Mononuclear cell (primary cell): ENCODE measurements at regions not wholly inside any gene's neighbourhood (a gene's known extent, or its start where the extent isn't known, plus 50 kb on each side); places are given as distances from the start of the nearest gene placed in this dataset.

Experiments
- H3K27me3 ChIP-seq: 2 replicates; pipeline ENCODE4 v1.6.0; 2011; ENCODE audit warnings: low read length, control low read depth; ENCODE audit not compliant: insufficient read depth
- H3K4me1 ChIP-seq: 2 replicates; pipeline ENCODE4 v1.5.1; 2011; ENCODE audit warnings: mild to moderate bottlenecking, low read length, control low read depth; ENCODE audit not compliant: insufficient read depth
- H3K4me3 ChIP-seq: 2 replicates; pipeline ENCODE4 v1.5.1; 2011; ENCODE audit warnings: mild to moderate bottlenecking, low read length, moderate library complexity
- H3K9me3 ChIP-seq: 2 replicates; pipeline ENCODE4 v1.5.1; 2011; ENCODE audit warnings: low read depth, mild to moderate bottlenecking, control low read depth, low read length

- Histone ChIP-seq H3K9me3 (no peaks in the 10 kb centered on the region), H3K4me1 (peaks cover 68% of the 10 kb centered on the region), H3K4me3 (peak overlapping the region; percentile 92), H3K27me3 (no peaks in the 10 kb centered on the region)
These were observed 201.3 kb upstream of the FOXN3 start for GRCh38 chr14:89618330-89618708.

- Histone ChIP-seq H3K4me1 (peaks cover 71% of the 10 kb centered on the region), H3K4me3 (peak overlapping the region; percentile 92), H3K9me3 (no peaks in the 10 kb centered on the region), H3K27me3 (no peaks in the 10 kb centered on the region)
These were observed 200.7 kb upstream of the FOXN3 start for GRCh38 chr14:89617481-89618329.

GRCh38 chr14:89616852-89617341 lies 199.9 kb upstream of the FOXN3 start:
- Histone ChIP-seq H3K9me3 (no peaks in the 10 kb centered on the region), H3K27me3 (no peaks in the 10 kb centered on the region), H3K4me3 (peak overlapping the region; percentile 92), H3K4me1 (peaks cover 71% of the 10 kb centered on the region)

GRCh38 chr14:89616425-89616824 lies 199.4 kb upstream of the FOXN3 start:
- Histone ChIP-seq H3K27me3 (no peaks in the 10 kb centered on the region), H3K4me3 (peak overlapping the region; percentile 92), H3K4me1 (peaks cover 67% of the 10 kb centered on the region), H3K9me3 (no peaks in the 10 kb centered on the region)

GRCh38 chr14:89615421-89615820 lies 198.4 kb upstream of the FOXN3 start:
- Histone ChIP-seq H3K4me3 (no peak overlapping the region), H3K9me3 (no peaks in the 10 kb centered on the region), H3K4me1 (peaks cover 57% of the 10 kb centered on the region), H3K27me3 (no peaks in the 10 kb centered on the region)

GRCh38 chr14:89614009-89614691 lies 197.1 kb upstream of the FOXN3 start:
- Histone ChIP-seq H3K4me3 (no peak overlapping the region), H3K27me3 (no peaks in the 10 kb centered on the region), H3K4me1 (peaks cover 50% of the 10 kb centered on the region)

GRCh38 chr14:89613260-89614008 lies 196.4 kb upstream of the FOXN3 start:
- Histone ChIP-seq H3K27me3 (no peaks in the 10 kb centered on the region), H3K9me3 (no peaks in the 10 kb centered on the region), H3K4me3 (no peak overlapping the region), H3K4me1 (peaks cover 50% of the 10 kb centered on the region)

More at GRCh38 chr14:89614009-89614691, 197.1 kb upstream of the FOXN3 start:
- no peaks in the 10 kb centered on the region for H3K9me3 ChIP-seq

GRCh38 chr14:89609500-89610100 lies 192.6 kb upstream of the FOXN3 start:
- H3K4me3 ChIP-seq = no peak overlapping the region
- H3K27me3 ChIP-seq = no peaks in the 10 kb centered on the region
- H3K4me1 ChIP-seq = peaks cover 18% of the 10 kb centered on the region
- no peaks in the 10 kb centered on the region for H3K9me3 ChIP-seq

GRCh38 chr14:89607453-89607852 lies 190.4 kb upstream of the FOXN3 start:
- peaks cover 4% of the 10 kb centered on the region for H3K4me1 ChIP-seq
- no peaks in the 10 kb centered on the region for H3K9me3 ChIP-seq
- H3K27me3 ChIP-seq = no peaks in the 10 kb centered on the region
- no peak overlapping the region for H3K4me3 ChIP-seq

GRCh38 chr14:89603938-89604480 lies 187.0 kb upstream of the FOXN3 start:
- H3K27me3 ChIP-seq = no peaks in the 10 kb centered on the region
- H3K4me3 ChIP-seq = no peak overlapping the region
- H3K9me3 ChIP-seq = peaks cover 9% of the 10 kb centered on the region
- peaks cover 12% of the 10 kb centered on the region for H3K4me1 ChIP-seq

GRCh38 chr14:89600950-89601826 lies 184.2 kb upstream of the FOXN3 start:
- H3K4me1 ChIP-seq = peaks cover 12% of the 10 kb centered on the region
- H3K27me3 ChIP-seq = no peaks in the 10 kb centered on the region
- H3K9me3 ChIP-seq = peaks cover 31% of the 10 kb centered on the region
- no peak overlapping the region for H3K4me3 ChIP-seq

GRCh38 chr14:89600029-89600428 lies 183.0 kb upstream of the FOXN3 start:
- H3K4me1 ChIP-seq = peaks cover 12% of the 10 kb centered on the region

GRCh38 chr14:89598548-89599186 lies 181.6 kb upstream of the FOXN3 start:
- peaks cover 31% of the 10 kb centered on the region for H3K9me3 ChIP-seq
- H3K4me1 ChIP-seq = peaks cover 12% of the 10 kb centered on the region
- H3K27me3 ChIP-seq = no peaks in the 10 kb centered on the region
- H3K4me3 ChIP-seq = no peak overlapping the region

More at GRCh38 chr14:89600029-89600428, 183.0 kb upstream of the FOXN3 start:
- Histone ChIP-seq H3K9me3 (peaks cover 31% of the 10 kb centered on the region), H3K4me3 (no peak overlapping the region), H3K27me3 (no peaks in the 10 kb centered on the region)
